ENCODE measurements at regions not wholly inside any gene's neighbourhood (a gene's known extent, or its start where the extent isn't known, plus 50 kb on each side); places are given as distances from the start of the nearest gene placed in this dataset.

- TF ChIP-seq, protein P1, sequence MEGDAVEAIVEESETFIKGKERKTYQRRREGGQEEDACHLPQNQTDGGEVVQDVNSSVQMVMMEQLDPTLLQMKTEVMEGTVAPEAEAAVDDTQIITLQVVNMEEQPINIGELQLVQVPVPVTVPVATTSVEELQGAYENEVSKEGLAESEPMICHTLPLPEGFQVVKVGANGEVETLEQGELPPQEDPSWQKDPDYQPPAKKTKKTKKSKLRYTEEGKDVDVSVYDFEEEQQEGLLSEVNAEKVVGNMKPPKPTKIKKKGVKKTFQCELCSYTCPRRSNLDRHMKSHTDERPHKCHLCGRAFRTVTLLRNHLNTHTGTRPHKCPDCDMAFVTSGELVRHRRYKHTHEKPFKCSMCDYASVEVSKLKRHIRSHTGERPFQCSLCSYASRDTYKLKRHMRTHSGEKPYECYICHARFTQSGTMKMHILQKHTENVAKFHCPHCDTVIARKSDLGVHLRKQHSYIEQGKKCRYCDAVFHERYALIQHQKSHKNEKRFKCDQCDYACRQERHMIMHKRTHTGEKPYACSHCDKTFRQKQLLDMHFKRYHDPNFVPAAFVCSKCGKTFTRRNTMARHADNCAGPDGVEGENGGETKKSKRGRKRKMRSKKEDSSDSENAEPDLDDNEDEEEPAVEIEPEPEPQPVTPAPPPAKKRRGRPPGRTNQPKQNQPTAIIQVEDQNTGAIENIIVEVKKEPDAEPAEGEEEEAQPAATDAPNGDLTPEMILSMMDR (IDR thresholded peaks at IDR 0.05 in 4 of 5, conservative IDR thresholded peaks at IDR 0.05 in 1 of 5) = no peak
- no peak for TF ChIP-seq POLR2A (IDR thresholded peaks at IDR 0.05)
- DNase-seq (no peak), ATAC-seq (peak in 1 of 2 donors; percentile 52)
- Histone ChIP-seq H3K4me1 (no peaks in the 10 kb centered on the region), H3K27me3 (no peaks in the 10 kb centered on the region), H3K4me3 (no peak overlapping the region), H3K9me3 (no peaks in the 10 kb centered on the region), H3K36me3 (no peaks in the 10 kb centered on the region), H3K27ac (no peak overlapping the region)
- intact Hi-C loops (cut with DNase I; ENCODE audit: low total_unique reads) (no loop called here), in situ Hi-C loops (cut with MboI; ENCODE audit: low sequenced_read_pairs in 4 of 4) (no loop called here)
These were observed 142.4 kb downstream of the ANXA2 start for GRCh38 chr15:60255390-60255789.

GRCh38 chr15:60257591-60258159 lies 140.1 kb downstream of the ANXA2 start:
- Histone ChIP-seq H3K4me3 (no peak overlapping the region), H3K9me3 (no peaks in the 10 kb centered on the region), H3K27me3 (no peaks in the 10 kb centered on the region), H3K27ac (no peak overlapping the region), H3K36me3 (no peaks in the 10 kb centered on the region), H3K4me1 (no peaks in the 10 kb centered on the region)
- TF ChIP-seq, protein P1 (IDR thresholded peaks at IDR 0.05 in 4 of 5, conservative IDR thresholded peaks at IDR 0.05 in 1 of 5) = no peak
- no peak for TF ChIP-seq POLR2A (IDR thresholded peaks at IDR 0.05)
- intact Hi-C loops (cut with DNase I; ENCODE audit: low total_unique reads) (no loop called here), in situ Hi-C loops (cut with MboI; ENCODE audit: low sequenced_read_pairs in 4 of 4) (no loop called here)
- DNase-seq (no peak), ATAC-seq (no peak)

DNA sequence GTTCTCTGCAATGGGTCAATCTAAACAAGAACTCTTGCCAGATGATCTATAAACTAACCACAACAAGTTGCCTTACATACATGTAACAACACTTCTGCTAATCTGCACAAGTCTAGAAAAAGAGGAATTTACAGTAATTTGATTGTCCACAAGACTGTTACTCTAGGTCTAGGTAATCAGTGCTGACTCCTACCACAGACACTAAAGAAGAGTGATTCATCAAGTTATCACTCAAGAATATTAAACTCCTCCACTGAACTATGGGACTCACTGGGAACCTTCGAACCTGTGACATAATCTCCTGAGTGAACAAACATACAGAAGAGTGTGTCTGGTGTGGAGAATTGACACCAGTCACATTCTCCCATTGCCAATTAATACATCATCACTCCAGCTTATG lies 138.3 kb downstream of the ANXA2 start:
- H3K4me1 ChIP-seq = no peaks in the 10 kb centered on the region
- intact Hi-C loops (cut with DNase I; ENCODE audit: low total_unique reads) (no loop called here), in situ Hi-C loops (cut with MboI; ENCODE audit: low sequenced_read_pairs in 4 of 4) (no loop called here)
- no peak overlapping the region for H3K27ac ChIP-seq
- H3K9me3 ChIP-seq = no peaks in the 10 kb centered on the region
- H3K4me3 ChIP-seq = no peak overlapping the region
- DNase-seq (no peak), ATAC-seq (no peak)
- H3K36me3 ChIP-seq = no peaks in the 10 kb centered on the region
- TF ChIP-seq POLR2A (IDR thresholded peaks at IDR 0.05) = no peak
- TF ChIP-seq, protein P1 (IDR thresholded peaks at IDR 0.05 in 4 of 5, conservative IDR thresholded peaks at IDR 0.05 in 1 of 5) = no peak
- no peaks in the 10 kb centered on the region for H3K27me3 ChIP-seq

GRCh38 chr15:60264088-60264487 lies 133.7 kb downstream of the ANXA2 start:
- intact Hi-C loops (cut with DNase I; ENCODE audit: low total_unique reads) = no loop called here
- Histone ChIP-seq H3K9me3 (no peaks in the 10 kb centered on the region), H3K36me3 (no peaks in the 10 kb centered on the region), H3K4me3 (no peak overlapping the region), H3K4me1 (no peaks in the 10 kb centered on the region), H3K27me3 (no peaks in the 10 kb centered on the region), H3K27ac (no peak overlapping the region)
- no peak for ATAC-seq
- no peak for TF ChIP-seq POLR2A (IDR thresholded peaks at IDR 0.05)
- TF ChIP-seq, protein P1 (IDR thresholded peaks at IDR 0.05 in 4 of 5, conservative IDR thresholded peaks at IDR 0.05 in 1 of 5) = no peak
- no peak for DNase-seq
- in situ Hi-C loops (cut with MboI; ENCODE audit: low sequenced_read_pairs in 4 of 4) = no loop called here

- Histone ChIP-seq H3K27me3 (no peaks in the 10 kb centered on the region), H3K9me3 (no peaks in the 10 kb centered on the region), H3K4me3 (no peak overlapping the region), H3K36me3 (no peaks in the 10 kb centered on the region), H3K4me1 (no peaks in the 10 kb centered on the region), H3K27ac (no peak overlapping the region)
- in situ Hi-C loops (cut with MboI; ENCODE audit: low sequenced_read_pairs in 4 of 4) (no loop called here), intact Hi-C loops (cut with DNase I; ENCODE audit: low total_unique reads) (no loop called here)
- TF ChIP-seq, protein P1 (IDR thresholded peaks at IDR 0.05 in 4 of 5, conservative IDR thresholded peaks at IDR 0.05 in 1 of 5) = no peak
- TF ChIP-seq POLR2A (IDR thresholded peaks at IDR 0.05) = no peak
- DNase-seq (no peak), ATAC-seq (no peak)
These were observed 133.2 kb downstream of the ANXA2 start for GRCh38 chr15:60264566-60264965.
